ENCODE measurements at regions not wholly inside any gene's neighbourhood (a gene's known extent, or its start where the extent isn't known, plus 50 kb on each side); places are given as distances from the start of the nearest gene placed in this dataset.

- Histone ChIP-seq H3K27me3 (no peaks in the 10 kb centered on the region), H3K4me2 (no peak overlapping the region), H3K36me3 (replicated peaks; ENCODE audit: insufficient read depth, low read depth) (no peaks in the 10 kb centered on the region), H3K4me1 (ENCODE audit: insufficient read depth) (no peaks in the 10 kb centered on the region), H3K79me2 (no peaks in the 10 kb centered on the region), H4K20me1 (ENCODE audit: insufficient read depth, poor library complexity, severe bottlenecking) (no peaks in the 10 kb centered on the region), H3K9me2 (replicated peaks; ENCODE audit: insufficient read depth) (no peaks in the 10 kb centered on the region), H3K4me3 (no peak overlapping the region), H3K27ac (no peak overlapping the region), H2AFZ (no peak overlapping the region), H3K9me3 (ENCODE audit: low read depth) (no peaks in the 10 kb centered on the region)
- WGBS (ENCODE audit: low lambda C conversion rate, missing lambda C conversion rate): 66% methylated on average over 4 of the region's 4 CpGs
- TF ChIP-seq CTCF (IDR thresholded peaks at IDR 0.05; ENCODE audit: poor library complexity): no peak
- TF ChIP-seq EZH2phosphoT487 (IDR thresholded peaks at IDR 0.05; ENCODE audit: low read depth, severe bottlenecking, unreplicated experiment): no peak
- TF ChIP-seq EZH2 (IDR thresholded peaks at IDR 0.05; ENCODE audit: borderline replicate concordance): no peak
- DNase-seq (ENCODE audit: low spot score): no peak
Observed at GRCh38 chr4:151906438-151906837, 145.6 kb upstream of the GATB start.

- no peaks in the 10 kb centered on the region for H3K27me3 ChIP-seq
- no peaks in the 10 kb centered on the region for H3K9me3 ChIP-seq (ENCODE audit: low read depth)
- H3K27ac ChIP-seq: no peak overlapping the region
- TF ChIP-seq EZH2phosphoT487 (IDR thresholded peaks at IDR 0.05; ENCODE audit: low read depth, severe bottlenecking, unreplicated experiment) (no peak), EZH2 (IDR thresholded peaks at IDR 0.05; ENCODE audit: borderline replicate concordance) (no peak), CTCF (IDR thresholded peaks at IDR 0.05; ENCODE audit: poor library complexity) (no peak)
- no peak overlapping the region for H2AFZ ChIP-seq
- no peaks in the 10 kb centered on the region for H3K79me2 ChIP-seq
- no peaks in the 10 kb centered on the region for H3K36me3 ChIP-seq (replicated peaks; ENCODE audit: insufficient read depth, low read depth)
- H4K20me1 ChIP-seq (ENCODE audit: insufficient read depth, poor library complexity, severe bottlenecking): no peaks in the 10 kb centered on the region
- no peak overlapping the region for H3K4me2 ChIP-seq
- no peak for DNase-seq (ENCODE audit: low spot score)
- H3K4me3 ChIP-seq: no peak overlapping the region
- H3K9me2 ChIP-seq (replicated peaks; ENCODE audit: insufficient read depth): no peaks in the 10 kb centered on the region
- WGBS (ENCODE audit: low lambda C conversion rate, missing lambda C conversion rate): 80% methylated on average over 1 of the region's 1 CpG
- no peaks in the 10 kb centered on the region for H3K4me1 ChIP-seq (ENCODE audit: insufficient read depth)
Observed at GRCh38 chr4:151905197-151905596, 144.4 kb upstream of the GATB start.

- no peaks in the 10 kb centered on the region for H3K9me2 ChIP-seq (replicated peaks; ENCODE audit: insufficient read depth)
- H3K36me3 ChIP-seq (replicated peaks; ENCODE audit: insufficient read depth, low read depth): no peaks in the 10 kb centered on the region
- no peak overlapping the region for H3K4me2 ChIP-seq
- H3K4me1 ChIP-seq (ENCODE audit: insufficient read depth): no peaks in the 10 kb centered on the region
- H3K79me2 ChIP-seq: no peaks in the 10 kb centered on the region
- H3K9me3 ChIP-seq (ENCODE audit: low read depth): no peaks in the 10 kb centered on the region
- H3K4me3 ChIP-seq: no peak overlapping the region
- H4K20me1 ChIP-seq (ENCODE audit: insufficient read depth, poor library complexity, severe bottlenecking): no peaks in the 10 kb centered on the region
- no peak overlapping the region for H2AFZ ChIP-seq
- no peak for TF ChIP-seq CTCF (IDR thresholded peaks at IDR 0.05; ENCODE audit: poor library complexity)
- TF ChIP-seq EZH2phosphoT487 (IDR thresholded peaks at IDR 0.05; ENCODE audit: low read depth, severe bottlenecking, unreplicated experiment): no peak
- TF ChIP-seq EZH2 (IDR thresholded peaks at IDR 0.05; ENCODE audit: borderline replicate concordance): no peak
- no peaks in the 10 kb centered on the region for H3K27me3 ChIP-seq
- no peak overlapping the region for H3K27ac ChIP-seq
- no peak for DNase-seq (ENCODE audit: low spot score)
Observed at GRCh38 chr4:151901631-151902030, 140.8 kb upstream of the GATB start.

- Histone ChIP-seq H3K9me2 (replicated peaks; ENCODE audit: insufficient read depth) (no peaks in the 10 kb centered on the region), H4K20me1 (ENCODE audit: insufficient read depth, poor library complexity, severe bottlenecking) (no peaks in the 10 kb centered on the region), H3K4me1 (ENCODE audit: insufficient read depth) (no peaks in the 10 kb centered on the region), H3K27ac (no peak overlapping the region), H3K4me3 (no peak overlapping the region), H3K36me3 (replicated peaks; ENCODE audit: insufficient read depth, low read depth) (no peaks in the 10 kb centered on the region), H3K4me2 (no peak overlapping the region), H3K9me3 (ENCODE audit: low read depth) (no peaks in the 10 kb centered on the region), H3K27me3 (no peaks in the 10 kb centered on the region), H2AFZ (no peak overlapping the region), H3K79me2 (no peaks in the 10 kb centered on the region)
- 95% methylated on average over 2 of the region's 2 CpGs for WGBS (ENCODE audit: low lambda C conversion rate, missing lambda C conversion rate)
- TF ChIP-seq EZH2 (IDR thresholded peaks at IDR 0.05; ENCODE audit: borderline replicate concordance) (no peak), CTCF (IDR thresholded peaks at IDR 0.05; ENCODE audit: poor library complexity) (no peak), EZH2phosphoT487 (IDR thresholded peaks at IDR 0.05; ENCODE audit: low read depth, severe bottlenecking, unreplicated experiment) (no peak)
- DNase-seq (ENCODE audit: low spot score): no peak
Observed at GRCh38 chr4:151896880-151897279, 136.1 kb upstream of the GATB start.

Measured in hepatocyte (in vitro differentiated cells).